SK-N-SH (cell line): ENCODE measurements at regions not wholly inside any gene's neighbourhood (a gene's known extent, or its start where the extent isn't known, plus 50 kb on each side); places are given as distances from the start of the nearest gene placed in this dataset.

ENCODE experiments used
- CTCF ChIA-PET: fragments of 300-600, 350-600 bp; formaldehyde crosslinking; extraction: SDS; loops from one replicate; lab custom pipeline; 2021; lab: Yijun Ruan, JAX
- POLR2A ChIA-PET: fragments of 350-600 bp; sonication (Branson Sonifier 250); formaldehyde crosslinking; extraction: SDS; loops from one replicate; lab custom pipeline; 2020; ENCODE audit warnings: antibody characterized with exemption, inconsistent platforms; lab: Yijun Ruan, JAX
- DNase-seq: peaks from one replicate; pipeline ENCODE4 v3.0.0; 2012
- H2AFZ ChIP-seq: fragments of 200-600 bp; sonication (generic); 2 replicates; pipeline ENCODE4 v1.8.1; 2016; ENCODE audit warnings: antibody characterized with exemption, mild to moderate bottlenecking, low read depth
- H3F3A ChIP-seq: fragments of 200-600 bp; sonication (generic); replicated peaks from 2 replicates; pipeline ENCODE3; 2016; ENCODE audit warnings: antibody characterized with exemption, mild to moderate bottlenecking; ENCODE audit not compliant: insufficient read depth
- H3K27ac ChIP-seq, 2 experiments: fragments of 200-500 bp in 1 of 2; fragments of 200-600 bp in 1 of 2; sonication (Bioruptor generic) in 1 of 2; sonication (generic), shearing (Covaris generic) in 1 of 2; 2 replicates each; pipeline versions ENCODE4 v1.5.1 to v1.6.1; 2014 to 2016; ENCODE audit warnings: low read depth in 2 of 2, inconsistent platforms in 1 of 2, low read length in 1 of 2, mild to moderate bottlenecking in 1 of 2, mixed read lengths in 1 of 2
- H3K27me3 ChIP-seq: fragments of 200-600 bp; sonication (generic), shearing (Covaris generic); 2 replicates; pipeline ENCODE4 v1.6.1; 2016; ENCODE audit warnings: mixed run types; ENCODE audit not compliant: insufficient read depth
- H3K36me3 ChIP-seq, 2 experiments: fragments of 200-500 bp in 1 of 2; fragments of 200-600 bp in 1 of 2; sonication (Bioruptor generic) in 1 of 2; sonication (generic) in 1 of 2; replicated peaks in 1 of 2; 2 replicates each; pipeline versions ENCODE3 to v1.5.1; 2014 to 2016; ENCODE audit warnings: low read length in 1 of 2, mild to moderate bottlenecking in 1 of 2; ENCODE audit not compliant: insufficient read depth in 2 of 2, control insufficient read depth in 1 of 2
- H3K4me1 ChIP-seq, 2 experiments: fragments of 200-500 bp in 1 of 2; fragments of 200-600 bp in 1 of 2; sonication (Bioruptor generic) in 1 of 2; sonication (generic), shearing (Covaris generic) in 1 of 2; 2 replicates each; pipeline versions ENCODE4 v1.5.1 to v1.6.1; 2014 to 2016; ENCODE audit warnings: low read depth in 1 of 2, low read length in 1 of 2, mixed run types in 1 of 2; ENCODE audit not compliant: insufficient read depth in 2 of 2, control insufficient read depth in 1 of 2
- H3K4me2 ChIP-seq: fragments of 200-600 bp; sonication (generic), shearing (Covaris generic); 2 replicates; pipeline ENCODE4 v1.6.1; 2017; ENCODE audit warnings: mixed run types
- H3K4me3 ChIP-seq, 2 experiments: fragments of 200-500 bp in 1 of 2; fragments of 200-600 bp in 1 of 2; sonication (Bioruptor generic) in 1 of 2; sonication (generic), shearing (Covaris generic) in 1 of 2; 2 replicates each; pipeline versions ENCODE4 v1.5.1 to v1.8.1; 2014 to 2016; ENCODE audit warnings: low read depth in 2 of 2, inconsistent platforms in 1 of 2, low read length in 1 of 2, mild to moderate bottlenecking in 1 of 2, mixed read lengths in 1 of 2, moderate library complexity in 1 of 2
- H3K79me2 ChIP-seq: fragments of 200-600 bp; sonication (generic); 2 replicates; pipeline ENCODE4 v1.8.1; 2017; ENCODE audit warnings: mild to moderate bottlenecking; ENCODE audit not compliant: insufficient read depth
- H3K9ac ChIP-seq: fragments of 200-600 bp; sonication (generic); 2 replicates; pipeline ENCODE4 v1.6.1; 2017; ENCODE audit warnings: mixed run types
- H3K9me2 ChIP-seq: fragments of 200-600 bp; sonication (generic); 2 replicates; pipeline ENCODE4 v1.6.1; 2017; ENCODE audit warnings: mixed run types
- H3K9me3 ChIP-seq: fragments of 200-600 bp; sonication (generic); 2 replicates; pipeline ENCODE4 v1.6.1; 2017; ENCODE audit warnings: mixed run types, mild to moderate bottlenecking, moderate library complexity
- H4K20me1 ChIP-seq: fragments of 200-600 bp; sonication (generic); 2 replicates; pipeline ENCODE4 v1.6.1; 2017; ENCODE audit warnings: mild to moderate bottlenecking, mixed run types; ENCODE audit not compliant: insufficient read depth
- EP300 ChIP-seq, 2 experiments: IDR thresholded peaks; 2 replicates each; pipeline versions ENCODE4 v1.4.0 to v1.6.1; 2012; ENCODE audit warnings: borderline replicate concordance in 1 of 2, low read depth in 1 of 2, low read length in 1 of 2
- EZH2phosphoT487 ChIP-seq: fragments of 200-600 bp; sonication (generic); IDR thresholded peaks from 2 replicates; pipeline ENCODE4 v1.6.1; 2017; ENCODE audit warnings: low read depth, mixed run types, mild to moderate bottlenecking, antibody characterized with exemption, moderate library complexity, borderline replicate concordance
- FOSL2 ChIP-seq: IDR thresholded peaks from 2 replicates; pipeline ENCODE4 v1.4.0; 2012; ENCODE audit warnings: low read depth, mild to moderate bottlenecking, moderate library complexity, borderline replicate concordance
- FOXJ3 ChIP-seq: sonication (generic); formaldehyde crosslinking; IDR thresholded peaks from 2 replicates; pipeline ENCODE4 v1.5.1; 2020; ENCODE audit warnings: mild to moderate bottlenecking, missing genetic modification reagents
- GABPA ChIP-seq: IDR thresholded peaks from 2 replicates; pipeline ENCODE4 v1.4.0; 2012; ENCODE audit warnings: low read depth, mild to moderate bottlenecking
- GATA2 ChIP-seq: sonication (generic); formaldehyde crosslinking; IDR thresholded peaks from 2 replicates; pipeline ENCODE4 v1.5.0; 2020; ENCODE audit warnings: mild to moderate bottlenecking, missing genetic modification reagents
- IRF3 ChIP-seq: fragments of 150-350 bp; IDR thresholded peaks from 2 replicates; pipeline ENCODE4 v1.6.1; 2016; ENCODE audit warnings: mild to moderate bottlenecking, low read depth, low read length
- MEF2A ChIP-seq: IDR thresholded peaks from 2 replicates; pipeline ENCODE4 v1.4.0; 2012; ENCODE audit warnings: low read depth, borderline replicate concordance
- NFIC ChIP-seq: IDR thresholded peaks from 2 replicates; pipeline ENCODE4 v1.4.0; 2012; ENCODE audit warnings: borderline replicate concordance
- NRF1 ChIP-seq: IDR thresholded peaks from 2 replicates; pipeline ENCODE4 v1.6.1; 2012; ENCODE audit warnings: low read depth, mild to moderate bottlenecking, low read length
- POLR2AphosphoS5 ChIP-seq: IDR thresholded peaks from 2 replicates; pipeline ENCODE4 v1.6.1; 2012; ENCODE audit warnings: low read depth, low read length
- RCOR1 ChIP-seq: fragments of 150-350 bp; IDR thresholded peaks from 2 replicates; pipeline ENCODE4 v1.6.1; 2017; ENCODE audit warnings: antibody characterized with exemption, low read length
- RXRA ChIP-seq: IDR thresholded peaks from 2 replicates; pipeline ENCODE4 v1.4.0; 2012; ENCODE audit warnings: low read depth, mild to moderate bottlenecking, borderline replicate concordance
- SIN3A ChIP-seq: IDR thresholded peaks from 2 replicates; pipeline ENCODE4 v1.6.1; 2012; ENCODE audit warnings: low read depth, mild to moderate bottlenecking, low read length, moderate library complexity, borderline replicate concordance
- SMC3 ChIP-seq: IDR thresholded peaks from 2 replicates; pipeline ENCODE4 v1.6.1; 2012; ENCODE audit warnings: low read depth, low read length, improper control_type of control experiment
- TEAD4 ChIP-seq: IDR thresholded peaks from 2 replicates; pipeline ENCODE4 v1.4.0; 2012; ENCODE audit warnings: mild to moderate bottlenecking, borderline replicate concordance; ENCODE audit not compliant: insufficient read depth
- whole genome bisulfite sequencing: methylation state at CpG from one replicate; pipeline ENCODE4 v1.1.6; 2017; ENCODE audit warnings: low lambda C conversion rate; 5-methylcytosine and 5-hydroxymethylcytosine counted together

GRCh38 chr19:30778961-30779715 lies 407.0 kb downstream of the ZNF536 start:
- no peaks in the 10 kb centered on the region for H3K9me2 ChIP-seq
- no peaks in the 10 kb centered on the region for H4K20me1 ChIP-seq
- WGBS, result 14% methylated on average over 14 of the region's 14 CpGs
- no peaks in the 10 kb centered on the region for H3K9me3 ChIP-seq
- DNase-seq, result no peak
- H3K27me3 ChIP-seq, result no peaks in the 10 kb centered on the region
- ChIA-PET POLR2A (no interaction called here), CTCF (no interaction called here)
- TF ChIP-seq POLR2AphosphoS5 (no peak), RCOR1 (no peak), NRF1 (no peak), TEAD4 (no peak)
- H3K27ac ChIP-seq, result no peak overlapping the region
- no peaks in the 10 kb centered on the region for H3K36me3 ChIP-seq
- no peak overlapping the region for H3K9ac ChIP-seq
- H3K4me2 ChIP-seq, result no peak overlapping the region
- H3K79me2 ChIP-seq, result no peaks in the 10 kb centered on the region
- H3K4me3 ChIP-seq, result no peak overlapping the region
- H3K4me1 ChIP-seq, result peaks cover 0 to 12% of the 10 kb centered on the region in 2 experiments; a peak in 2 of 4 replicates
- no peak overlapping the region for H2AFZ ChIP-seq
- H3F3A ChIP-seq, result no peaks in the 10 kb centered on the region

- Histone ChIP-seq H3K4me3 (no peak overlapping the region), H3K27ac (no peak overlapping the region), H4K20me1 (no peaks in the 10 kb centered on the region), H3K9me2 (no peaks in the 10 kb centered on the region), H3K9me3 (no peaks in the 10 kb centered on the region), H3K36me3 (no peaks in the 10 kb centered on the region), H3F3A (no peaks in the 10 kb centered on the region), H3K9ac (no peak overlapping the region), H3K27me3 (no peaks in the 10 kb centered on the region), H2AFZ (no peak overlapping the region), H3K4me1 (peaks cover 0 to 12% of the 10 kb centered on the region in 2 experiments; a peak in 2 of 4 replicates), H3K79me2 (no peaks in the 10 kb centered on the region), H3K4me2 (no peak overlapping the region)
- 10% methylated on average over 2 of the region's 2 CpGs for WGBS
- CTCF ChIA-PET, result interaction anchor here (1.6 kb wide), 1 partner anchor 109 kb away, joined by 5 read pairs; no protein-coding TSS in a partner anchor
- no peak for TF ChIP-seq EP300 (IDR thresholded peaks at IDR 0.05; ENCODE audit: borderline replicate concordance in 1 of 2, low read depth in 1 of 2, low read length in 1 of 2)
- no peak for TF ChIP-seq EZH2phosphoT487
- no peak for TF ChIP-seq RXRA
- TF ChIP-seq FOSL2, result no peak
- no peak for TF ChIP-seq TEAD4
- no peak for TF ChIP-seq FOXJ3 (CRISPR knock-in tag)
- TF ChIP-seq NFIC, result no peak
- no peak for TF ChIP-seq MEF2A
- TF ChIP-seq SIN3A, result no peak
- TF ChIP-seq IRF3, result no peak
- TF ChIP-seq GABPA, result no peak
- no peak for TF ChIP-seq SMC3
- no peak for TF ChIP-seq GATA2 (CRISPR knock-in tag)
- no peak for TF ChIP-seq RCOR1
- no peak for DNase-seq
- POLR2A ChIA-PET, result no interaction called here
Observed at GRCh38 chr19:30778061-30778460, 405.9 kb downstream of the ZNF536 start.
